Neural cell (in vitro differentiated cells): ENCODE measurements at regions not wholly inside any gene's neighbourhood (a gene's known extent, or its start where the extent isn't known, plus 50 kb on each side); places are given as distances from the start of the nearest gene placed in this dataset.

Experiments used
- H2AFZ ChIP-seq: fragments of 200-600, 300-800 bp; sonication (generic), shearing (Covaris generic); 2 replicates; pipeline ENCODE4 v1.6.0; 2014; ENCODE audit warnings: low read depth, mild to moderate bottlenecking, antibody characterized with exemption, low read length, moderate library complexity
- H3F3A ChIP-seq: fragments of 200-600 bp; shearing (Covaris generic); 2 replicates; pipeline ENCODE4 v1.6.1; 2016; ENCODE audit warnings: mild to moderate bottlenecking, moderate library complexity, mixed read lengths, antibody characterized with exemption, low read length; ENCODE audit not compliant: insufficient read depth, poor library complexity, severe bottlenecking
- H3K27ac ChIP-seq: fragments of 200-600, 300-800 bp; sonication (generic), shearing (Covaris generic); 2 replicates; pipeline ENCODE4 v1.5.1; 2014; ENCODE audit warnings: mild to moderate bottlenecking, low read length, moderate library complexity
- H3K27me3 ChIP-seq: fragments of 300-800, 200-600 bp; sonication (generic), shearing (Covaris generic); 2 replicates; pipeline ENCODE4 v1.6.0; 2014; ENCODE audit warnings: mild to moderate bottlenecking, low read depth, low read length, moderate library complexity; ENCODE audit not compliant: insufficient read depth
- H3K36me3 ChIP-seq: fragments of 300-800, 200-600 bp; sonication (generic), shearing (Covaris generic); 2 replicates; pipeline ENCODE4 v1.5.1; 2014; ENCODE audit warnings: mild to moderate bottlenecking, antibody characterized with exemption, low read length, moderate library complexity; ENCODE audit not compliant: insufficient read depth
- H3K4me2 ChIP-seq: fragments of 300-800, 200-600 bp; sonication (generic), shearing (Covaris generic); 2 replicates; pipeline ENCODE4 v1.6.0; 2014; ENCODE audit warnings: mild to moderate bottlenecking, low read length
- H3K4me3 ChIP-seq: fragments of 300-800, 200-600 bp; sonication (generic), shearing (Covaris generic); 2 replicates; pipeline ENCODE4 v1.5.1; 2014; ENCODE audit warnings: mild to moderate bottlenecking, low read length, moderate library complexity
- H3K79me2 ChIP-seq: fragments of 200-600 bp; shearing (Covaris generic); replicated peaks from 2 replicates; pipeline ENCODE4 v1.6.0; 2014; ENCODE audit warnings: mild to moderate bottlenecking, low read length, moderate library complexity; ENCODE audit not compliant: insufficient read depth
- H3K9ac ChIP-seq: fragments of 300-800, 200-600 bp; sonication (generic), shearing (Covaris generic); 2 replicates; pipeline ENCODE4 v1.6.1; 2016; ENCODE audit warnings: mild to moderate bottlenecking, low read length, mixed read lengths
- H3K9me2 ChIP-seq: fragments of 200-600 bp; shearing (Covaris generic); 2 replicates; pipeline ENCODE4 v1.6.1; 2016; ENCODE audit warnings: mild to moderate bottlenecking, low read length, mixed read lengths; ENCODE audit not compliant: insufficient read depth
- H3K9me3 ChIP-seq: fragments of 200-600, 300-800 bp; sonication (generic), shearing (Covaris generic); 2 replicates; pipeline ENCODE4 v1.6.1; 2016; ENCODE audit warnings: mild to moderate bottlenecking, mixed run types, low read length, moderate library complexity, mixed read lengths
- H4K20me1 ChIP-seq: fragments of 200-600 bp; shearing (Covaris generic); 2 replicates; pipeline ENCODE4 v1.6.1; 2016; ENCODE audit warnings: mild to moderate bottlenecking, mixed run types; ENCODE audit not compliant: insufficient read depth
- CTCF ChIP-seq: fragments of 450-650 bp; IDR thresholded peaks from 2 replicates; pipeline ENCODE4 v1.5.1; 2014; ENCODE audit warnings: antibody characterized with exemption, mild to moderate bottlenecking, moderate library complexity; ENCODE audit not compliant: poor library complexity, severe bottlenecking
- EP300 ChIP-seq: fragments of 450-650 bp; conservative IDR thresholded peaks from 2 replicates; pipeline ENCODE4 v1.6.1; 2014; ENCODE audit warnings: antibody characterized with exemption, mild to moderate bottlenecking, moderate library complexity; ENCODE audit not compliant: poor library complexity, severe bottlenecking
- EZH2 ChIP-seq: fragments of 200-600, 300-800 bp; shearing (Covaris generic), sonication (generic); IDR thresholded peaks from 2 replicates; pipeline ENCODE4 v1.6.1; 2014; ENCODE audit warnings: antibody characterized with exemption, low read length, borderline replicate concordance, mild to moderate bottlenecking; ENCODE audit not compliant: insufficient read depth, poor library complexity, severe bottlenecking
- MXI1 ChIP-seq: fragments of 450-650 bp; conservative IDR thresholded peaks from 2 replicates; pipeline ENCODE4 v1.6.1; 2014; ENCODE audit warnings: antibody characterized with exemption, mild to moderate bottlenecking; ENCODE audit not compliant: poor library complexity, severe bottlenecking
- POLR2AphosphoS5 ChIP-seq: IDR thresholded peaks from 2 replicates; pipeline ENCODE4 v1.6.1; 2012
- RAD21 ChIP-seq: fragments of 450-650 bp; conservative IDR thresholded peaks from 2 replicates; pipeline ENCODE4 v1.6.1; 2014; ENCODE audit warnings: antibody characterized with exemption, mild to moderate bottlenecking, moderate library complexity
- REST ChIP-seq: IDR thresholded peaks from 2 replicates; pipeline ENCODE4 v1.6.1; 2012; ENCODE audit warnings: borderline replicate concordance
- SMC3 ChIP-seq: fragments of 450-650 bp; conservative IDR thresholded peaks from 2 replicates; pipeline ENCODE4 v1.6.1; 2014; ENCODE audit warnings: antibody characterized with exemption, mild to moderate bottlenecking, moderate library complexity; ENCODE audit not compliant: poor library complexity
- TAF1 ChIP-seq: IDR thresholded peaks from 2 replicates; pipeline ENCODE4 v1.6.1; 2012; ENCODE audit warnings: low read depth

DNA sequence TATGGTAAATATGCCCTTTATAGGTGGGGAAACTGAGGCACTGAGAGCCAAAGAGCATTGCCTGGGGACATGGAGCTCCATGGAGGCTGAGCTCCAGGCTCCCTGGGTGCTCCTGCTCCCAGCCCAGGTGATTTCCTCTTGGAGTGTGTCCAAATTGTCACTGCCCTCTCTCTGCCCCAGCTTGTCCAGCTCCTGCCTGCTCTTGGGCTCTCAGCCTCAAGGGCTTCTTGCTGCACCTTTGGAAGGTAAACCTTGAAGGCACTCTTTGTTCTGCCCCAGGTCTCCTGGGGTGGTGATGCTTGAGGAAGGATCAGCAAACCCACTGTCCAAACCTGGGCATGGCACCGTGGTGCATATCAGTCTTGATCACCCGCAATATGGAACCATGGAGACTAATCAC is 166.1 kb downstream of the RPS24 start:
- no peak for TF ChIP-seq REST
- no peak for TF ChIP-seq CTCF
- no peaks in the 10 kb centered on the region for H3K36me3 ChIP-seq
- no peak overlapping the region for H3K4me3 ChIP-seq
- H3K9ac ChIP-seq, result no peak overlapping the region
- H3F3A ChIP-seq, result no peaks in the 10 kb centered on the region
- no peak overlapping the region for H3K4me2 ChIP-seq
- no peaks in the 10 kb centered on the region for H3K79me2 ChIP-seq
- no peaks in the 10 kb centered on the region for H3K9me2 ChIP-seq
- H3K27me3 ChIP-seq, result no peaks in the 10 kb centered on the region
- no peaks in the 10 kb centered on the region for H3K9me3 ChIP-seq
- no peaks in the 10 kb centered on the region for H4K20me1 ChIP-seq
- no peak overlapping the region for H3K27ac ChIP-seq
- no peak overlapping the region for H2AFZ ChIP-seq

DNA sequence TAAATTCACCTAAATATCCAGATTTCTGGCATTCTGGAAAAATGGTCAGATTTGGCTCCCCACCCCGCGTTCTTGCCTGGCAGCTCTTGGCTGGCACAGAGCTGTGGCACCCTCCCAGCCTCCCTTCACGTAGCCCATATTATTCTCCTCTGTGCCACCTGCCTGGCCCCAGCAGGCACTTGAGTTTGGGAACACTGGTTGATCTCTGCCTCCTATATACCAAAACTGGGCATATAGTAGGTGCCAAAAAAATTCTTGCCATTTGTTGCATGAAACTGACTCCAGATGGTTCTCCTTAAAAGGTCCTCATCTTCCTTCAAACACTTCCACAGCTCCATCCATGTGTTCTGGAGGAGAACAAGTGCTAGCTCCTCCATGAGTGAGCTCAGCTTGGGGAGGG is 167.0 kb downstream of the RPS24 start:
- Histone ChIP-seq H4K20me1 (no peaks in the 10 kb centered on the region), H3K4me2 (no peak overlapping the region), H3K4me3 (no peak overlapping the region), H3F3A (no peaks in the 10 kb centered on the region), H3K36me3 (no peaks in the 10 kb centered on the region), H3K27me3 (no peaks in the 10 kb centered on the region), H3K79me2 (no peaks in the 10 kb centered on the region), H2AFZ (no peak overlapping the region), H3K9me3 (no peaks in the 10 kb centered on the region), H3K9ac (no peak overlapping the region), H3K9me2 (no peaks in the 10 kb centered on the region), H3K27ac (no peak overlapping the region)
- TF ChIP-seq EP300, result no peak
- TF ChIP-seq TAF1, result no peak
- TF ChIP-seq CTCF, result no peak
- TF ChIP-seq EZH2, result no peak
- no peak for TF ChIP-seq SMC3
- no peak for TF ChIP-seq RAD21
- no peak for TF ChIP-seq POLR2AphosphoS5
- no peak for TF ChIP-seq REST
- TF ChIP-seq MXI1, result no peak
